ENCODE measurements at regions not wholly inside any gene's neighbourhood (a gene's known extent, or its start where the extent isn't known, plus 50 kb on each side); places are given as distances from the start of the nearest gene placed in this dataset.

DNA sequence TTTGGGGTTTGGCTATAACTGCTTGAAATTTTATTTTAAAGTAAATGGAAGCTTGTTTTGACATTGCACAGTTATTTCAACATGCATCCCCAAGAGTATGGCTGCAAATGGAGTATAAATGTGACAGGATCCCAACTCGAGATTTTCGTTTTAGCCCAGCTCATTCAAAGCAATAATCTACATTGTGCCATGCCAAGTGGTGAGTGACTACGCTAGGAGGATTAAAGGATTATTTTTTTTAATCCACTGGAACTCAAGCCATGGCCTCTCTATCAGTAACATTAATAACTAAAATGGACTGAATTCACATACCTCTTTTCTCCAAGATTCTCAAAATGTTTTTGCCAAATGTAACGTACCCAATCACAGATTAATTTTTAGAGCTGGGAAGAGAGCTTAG is 60.6 kb upstream of the AUTS2 start:
- TF ChIP-seq, protein P1, sequence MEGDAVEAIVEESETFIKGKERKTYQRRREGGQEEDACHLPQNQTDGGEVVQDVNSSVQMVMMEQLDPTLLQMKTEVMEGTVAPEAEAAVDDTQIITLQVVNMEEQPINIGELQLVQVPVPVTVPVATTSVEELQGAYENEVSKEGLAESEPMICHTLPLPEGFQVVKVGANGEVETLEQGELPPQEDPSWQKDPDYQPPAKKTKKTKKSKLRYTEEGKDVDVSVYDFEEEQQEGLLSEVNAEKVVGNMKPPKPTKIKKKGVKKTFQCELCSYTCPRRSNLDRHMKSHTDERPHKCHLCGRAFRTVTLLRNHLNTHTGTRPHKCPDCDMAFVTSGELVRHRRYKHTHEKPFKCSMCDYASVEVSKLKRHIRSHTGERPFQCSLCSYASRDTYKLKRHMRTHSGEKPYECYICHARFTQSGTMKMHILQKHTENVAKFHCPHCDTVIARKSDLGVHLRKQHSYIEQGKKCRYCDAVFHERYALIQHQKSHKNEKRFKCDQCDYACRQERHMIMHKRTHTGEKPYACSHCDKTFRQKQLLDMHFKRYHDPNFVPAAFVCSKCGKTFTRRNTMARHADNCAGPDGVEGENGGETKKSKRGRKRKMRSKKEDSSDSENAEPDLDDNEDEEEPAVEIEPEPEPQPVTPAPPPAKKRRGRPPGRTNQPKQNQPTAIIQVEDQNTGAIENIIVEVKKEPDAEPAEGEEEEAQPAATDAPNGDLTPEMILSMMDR (conservative IDR thresholded peaks at IDR 0.05) = no peak
- no peak for TF ChIP-seq ZFX (IDR thresholded peaks at IDR 0.05)

All from C4-2B (cell line).